ENCODE measurements at regions not wholly inside any gene's neighbourhood (a gene's known extent, or its start where the extent isn't known, plus 50 kb on each side); places are given as distances from the start of the nearest gene placed in this dataset.

- Histone ChIP-seq H3K27ac (ENCODE audit: low read depth, low read length) (no peak overlapping the region), H3K9me2 (replicated peaks; ENCODE audit: control insufficient read depth, low read length) (no peaks in the 10 kb centered on the region), H3K27me3 (ENCODE audit: control insufficient read depth, low read length) (no peaks in the 10 kb centered on the region), H3K4me1 (ENCODE audit: control insufficient read depth, low read length) (no peaks in the 10 kb centered on the region), H3K36me3 (ENCODE audit: control insufficient read depth, low read length) (no peaks in the 10 kb centered on the region), H3F3A (ENCODE audit: control insufficient read depth, insufficient read depth) (no peaks in the 10 kb centered on the region), H4K20me1 (ENCODE audit: control insufficient read depth, insufficient read depth, low read depth, low read length) (no peaks in the 10 kb centered on the region), H3K4me3 (ENCODE audit: low read length) (no peak overlapping the region), H3K9me3 (ENCODE audit: control insufficient read depth, insufficient read depth, low read length) (no peaks in the 10 kb centered on the region), H3K4me2 (ENCODE audit: low read length) (no peak overlapping the region), H3K79me2 (ENCODE audit: control insufficient read depth, low read length) (no peaks in the 10 kb centered on the region)
- TF ChIP-seq EZH2phosphoT487 (IDR thresholded peaks at IDR 0.05; ENCODE audit: borderline replicate concordance, low read length) = no peak
- TF ChIP-seq CTCF (IDR thresholded peaks at IDR 0.05; ENCODE audit: low read depth, low read length, poor library complexity, severe bottlenecking) = no peak
Measured at GRCh38 chr9:95751520-95751790, 124.0 kb upstream of the ERCC6L2 start.

- no peak for TF ChIP-seq CTCF (IDR thresholded peaks at IDR 0.05; ENCODE audit: low read depth, low read length, poor library complexity, severe bottlenecking)
- no peak for TF ChIP-seq EZH2phosphoT487 (IDR thresholded peaks at IDR 0.05; ENCODE audit: borderline replicate concordance, low read length)
- H3K4me2 ChIP-seq (ENCODE audit: low read length) = no peak overlapping the region
- H3K36me3 ChIP-seq (ENCODE audit: control insufficient read depth, low read length) = no peaks in the 10 kb centered on the region
- H3K79me2 ChIP-seq (ENCODE audit: control insufficient read depth, low read length) = no peaks in the 10 kb centered on the region
- no peak overlapping the region for H3K4me3 ChIP-seq (ENCODE audit: low read length)
- no peaks in the 10 kb centered on the region for H3K9me3 ChIP-seq (ENCODE audit: control insufficient read depth, insufficient read depth, low read length)
- H3K27ac ChIP-seq (ENCODE audit: low read depth, low read length) = no peak overlapping the region
- no peaks in the 10 kb centered on the region for H3F3A ChIP-seq (ENCODE audit: control insufficient read depth, insufficient read depth)
- no peaks in the 10 kb centered on the region for H3K4me1 ChIP-seq (ENCODE audit: control insufficient read depth, low read length)
- H4K20me1 ChIP-seq (ENCODE audit: control insufficient read depth, insufficient read depth, low read depth, low read length) = no peaks in the 10 kb centered on the region
- H3K27me3 ChIP-seq (ENCODE audit: control insufficient read depth, low read length) = no peaks in the 10 kb centered on the region
- no peaks in the 10 kb centered on the region for H3K9me2 ChIP-seq (replicated peaks; ENCODE audit: control insufficient read depth, low read length)
Measured at GRCh38 chr9:95750725-95751519, 124.6 kb upstream of the ERCC6L2 start.

DNA sequence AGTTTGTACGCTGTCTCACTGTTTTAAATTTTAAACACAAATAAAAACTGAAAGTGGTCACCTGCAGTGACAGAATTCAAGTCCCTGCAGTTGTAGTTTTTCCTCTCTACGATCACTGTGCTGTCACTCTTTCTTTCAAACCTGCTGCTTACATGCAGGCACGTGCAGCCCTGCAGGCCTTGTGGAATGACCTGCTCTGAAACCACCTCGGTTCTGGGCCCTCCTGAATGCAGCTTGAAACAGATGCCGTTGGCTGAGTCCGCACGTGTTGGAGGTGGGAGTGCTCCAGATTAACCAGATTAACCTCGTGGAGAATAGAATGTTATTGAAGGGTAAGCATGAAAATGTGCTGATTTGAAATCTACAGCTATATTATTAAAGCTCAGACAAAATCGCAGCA lies 126.0 kb upstream of the ERCC6L2 start:
- Histone ChIP-seq H3K9me3 (ENCODE audit: control insufficient read depth, insufficient read depth, low read length) (no peaks in the 10 kb centered on the region), H3K27me3 (ENCODE audit: control insufficient read depth, low read length) (no peaks in the 10 kb centered on the region), H4K20me1 (ENCODE audit: control insufficient read depth, insufficient read depth, low read depth, low read length) (no peaks in the 10 kb centered on the region)

More for the DNA sequence above, 126.0 kb upstream of the ERCC6L2 start:
- Histone ChIP-seq H3K9me2 (replicated peaks; ENCODE audit: control insufficient read depth, low read length) (no peaks in the 10 kb centered on the region), H3K27ac (ENCODE audit: low read depth, low read length) (no peak overlapping the region), H3F3A (ENCODE audit: control insufficient read depth, insufficient read depth) (no peaks in the 10 kb centered on the region), H3K79me2 (ENCODE audit: control insufficient read depth, low read length) (no peaks in the 10 kb centered on the region), H3K4me2 (ENCODE audit: low read length) (no peak overlapping the region), H3K4me3 (ENCODE audit: low read length) (no peak overlapping the region), H3K4me1 (ENCODE audit: control insufficient read depth, low read length) (no peaks in the 10 kb centered on the region), H3K36me3 (ENCODE audit: control insufficient read depth, low read length) (no peaks in the 10 kb centered on the region)
- TF ChIP-seq EZH2phosphoT487 (IDR thresholded peaks at IDR 0.05; ENCODE audit: borderline replicate concordance, low read length) (no peak), CTCF (IDR thresholded peaks at IDR 0.05; ENCODE audit: low read depth, low read length, poor library complexity, severe bottlenecking) (no peak)
